SK-N-MC (cell line): ENCODE measurements at regions not wholly inside any gene's neighbourhood (a gene's known extent, or its start where the extent isn't known, plus 50 kb on each side); places are given as distances from the start of the nearest gene placed in this dataset.

Experiments
- EZH2 ChIP-seq: fragments of 200-600 bp; sonication (generic); IDR thresholded peaks from one replicate; pipeline ENCODE4 v1.6.1; 2017; ENCODE audit warnings: antibody characterized with exemption
- POLR2AphosphoS5 ChIP-seq: IDR thresholded peaks from 2 replicates; pipeline ENCODE4 v1.6.1; 2012; ENCODE audit warnings: mild to moderate bottlenecking, low read depth, low read length, borderline replicate concordance

DNA sequence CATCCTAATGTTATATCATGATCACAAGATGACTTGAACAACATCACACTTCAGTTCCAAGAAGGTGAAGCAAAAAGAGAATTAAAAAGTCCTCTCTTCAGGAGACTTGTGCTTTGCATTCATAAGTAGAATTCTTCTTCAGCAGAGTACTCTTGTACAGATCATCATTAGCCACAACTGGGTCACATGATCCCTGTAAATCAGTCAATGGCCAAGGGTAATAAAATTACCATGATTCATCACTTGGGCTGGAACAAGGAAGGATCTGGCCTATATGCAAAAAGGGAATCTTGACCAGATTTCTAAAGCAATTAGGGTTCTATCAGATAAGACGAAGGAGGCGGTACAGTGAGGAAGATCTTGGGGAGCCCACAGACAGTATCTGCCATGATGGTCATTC is 458.0 kb upstream of the DEPDC1 start:
- TF ChIP-seq POLR2AphosphoS5 (no peak), EZH2 (no peak)
